ENCODE measurements at regions not wholly inside any gene's neighbourhood (a gene's known extent, or its start where the extent isn't known, plus 50 kb on each side); places are given as distances from the start of the nearest gene placed in this dataset.

GRCh38 chr2:215619989-215620388 lies 184.1 kb upstream of the FN1 start:
- H3K4me3 ChIP-seq (replicated peaks; ENCODE audit: insufficient read depth, low read length), result no peak overlapping the region

GRCh38 chr2:215619022-215619958 lies 183.4 kb upstream of the FN1 start:
- no peak for DNase-seq (ENCODE audit: low read depth in 1 of 2, low spot score in 1 of 2)
- TF ChIP-seq POLR2AphosphoS5 (IDR thresholded peaks at IDR 0.05; ENCODE audit: low read depth) (no peak), SPI1 (IDR thresholded peaks at IDR 0.05; ENCODE audit: borderline replicate concordance, low read depth) (no peak), REST (IDR thresholded peaks at IDR 0.05; ENCODE audit: insufficient replicate concordance, low read depth) (no peak), CTCF (IDR thresholded peaks at IDR 0.05; ENCODE audit: insufficient read depth, low read length) (no peak), GABPA (IDR thresholded peaks at IDR 0.05; ENCODE audit: low read depth) (no peak)
- Histone ChIP-seq H3K27ac (replicated peaks) (no peak overlapping the region), H3K4me3 (replicated peaks; ENCODE audit: insufficient read depth, low read length) (no peak overlapping the region), H3K27me3 (ENCODE audit: insufficient read depth, poor library complexity, severe bottlenecking) (peaks cover 9% of the 10 kb centered on the region)

More at GRCh38 chr2:215619989-215620388, 184.1 kb upstream of the FN1 start:
- Histone ChIP-seq H3K27ac (replicated peaks) (no peak overlapping the region), H3K27me3 (ENCODE audit: insufficient read depth, poor library complexity, severe bottlenecking) (peaks cover 9% of the 10 kb centered on the region)
- DNase-seq (ENCODE audit: low read depth in 1 of 2, low spot score in 1 of 2), result peak; percentile 43 to 65
- no peak for TF ChIP-seq POLR2AphosphoS5 (IDR thresholded peaks at IDR 0.05; ENCODE audit: low read depth)
- TF ChIP-seq REST (IDR thresholded peaks at IDR 0.05; ENCODE audit: insufficient replicate concordance, low read depth), result no peak
- TF ChIP-seq CTCF (IDR thresholded peaks at IDR 0.05; ENCODE audit: insufficient read depth, low read length), result no peak
- no peak for TF ChIP-seq SPI1 (IDR thresholded peaks at IDR 0.05; ENCODE audit: borderline replicate concordance, low read depth)
- TF ChIP-seq GABPA (IDR thresholded peaks at IDR 0.05; ENCODE audit: low read depth), result no peak

GRCh38 chr2:215618145-215618544 lies 182.3 kb upstream of the FN1 start:
- Histone ChIP-seq H3K27ac (replicated peaks) (no peak overlapping the region), H3K27me3 (ENCODE audit: insufficient read depth, poor library complexity, severe bottlenecking) (peaks cover 9% of the 10 kb centered on the region), H3K4me3 (replicated peaks; ENCODE audit: insufficient read depth, low read length) (no peak overlapping the region)
- DNase-seq (ENCODE audit: low read depth in 1 of 2, low spot score in 1 of 2), result no peak
- TF ChIP-seq REST (IDR thresholded peaks at IDR 0.05; ENCODE audit: insufficient replicate concordance, low read depth) (no peak), CTCF (IDR thresholded peaks at IDR 0.05; ENCODE audit: insufficient read depth, low read length) (no peak), SPI1 (IDR thresholded peaks at IDR 0.05; ENCODE audit: borderline replicate concordance, low read depth) (no peak), GABPA (IDR thresholded peaks at IDR 0.05; ENCODE audit: low read depth) (no peak), POLR2AphosphoS5 (IDR thresholded peaks at IDR 0.05; ENCODE audit: low read depth) (no peak)

Measured in HL-60 (cell line).